ENCODE measurements at regions not wholly inside any gene's neighbourhood (a gene's known extent, or its start where the extent isn't known, plus 50 kb on each side); places are given as distances from the start of the nearest gene placed in this dataset.

DNA sequence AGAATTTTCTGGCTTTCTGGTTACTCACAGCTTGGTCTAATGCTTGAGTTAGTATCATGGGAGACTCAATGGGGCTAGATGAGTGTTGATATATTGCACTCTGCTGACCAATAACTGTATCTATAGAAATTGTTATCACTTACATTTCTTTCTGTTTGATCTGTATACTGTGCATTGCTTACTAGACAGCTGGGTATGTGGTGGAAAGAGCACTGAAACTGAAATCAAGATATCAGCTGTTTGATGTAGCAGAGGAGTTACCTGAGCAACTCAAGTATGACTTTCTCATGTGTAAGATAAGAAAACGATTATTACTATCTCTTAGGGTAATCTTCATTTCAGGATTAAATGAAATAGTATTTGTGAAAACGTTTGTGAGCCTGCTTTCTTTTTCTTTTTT lies 183.0 kb downstream of the SLC15A5 start:
- TF ChIP-seq POLR2A (IDR thresholded peaks at IDR 0.05; ENCODE audit: low read depth, low read length): no peak
- no peak for TF ChIP-seq CTCF (IDR thresholded peaks at IDR 0.05; ENCODE audit: extremely low read depth in 1 of 2, insufficient read depth in 1 of 2, low read depth in 1 of 2, low read length in 2 of 2)
- no peak for TF ChIP-seq JUN (IDR thresholded peaks at IDR 0.05; ENCODE audit: borderline replicate concordance, insufficient read depth, insufficient read length, low read depth)
- TF ChIP-seq FOS (IDR thresholded peaks at IDR 0.05; ENCODE audit: borderline replicate concordance, insufficient read depth, low read length): no peak
- no peak for TF ChIP-seq MYC (IDR thresholded peaks at IDR 0.05; ENCODE audit: low read depth, low read length)
